DND-41 (cell line): ENCODE measurements at regions not wholly inside any gene's neighbourhood (a gene's known extent, or its start where the extent isn't known, plus 50 kb on each side); places are given as distances from the start of the nearest gene placed in this dataset.

Experiments used
- EZH2 ChIP-seq: IDR thresholded peaks from 3 replicates; pipeline ENCODE4 v1.6.1; 2012; ENCODE audit warnings: borderline replicate concordance, low read depth, mild to moderate bottlenecking, moderate library complexity, low read length, inconsistent platforms; ENCODE audit not compliant: severe bottlenecking
- TF ChIP-seq, protein P1 (sequence below): IDR thresholded peaks from 2 replicates; pipeline ENCODE4 v1.5.1; 2012; ENCODE audit warnings: borderline replicate concordance, low read length, moderate library complexity, mild to moderate bottlenecking; ENCODE audit not compliant: poor library complexity, severe bottlenecking; ENCODE audit errors: extremely low read depth

DNA sequence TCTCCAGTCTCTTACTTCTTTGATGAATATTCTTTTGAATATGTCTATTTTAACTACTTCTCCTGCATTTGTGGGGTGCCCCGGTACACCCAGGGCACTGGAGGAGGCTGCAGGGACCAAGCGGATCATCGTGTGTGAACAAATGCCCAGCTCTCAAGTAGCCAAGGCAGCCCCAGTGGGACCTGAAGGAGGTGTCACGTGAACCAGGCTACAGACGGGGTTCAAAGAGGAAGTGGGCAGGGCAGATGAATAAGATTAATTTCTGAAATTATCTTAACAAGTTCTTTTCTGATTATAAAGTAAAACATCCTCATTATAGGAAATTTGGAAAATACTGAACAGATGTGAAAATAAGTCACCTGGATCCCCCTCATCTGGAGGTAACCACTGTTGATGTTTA, 78.4 kb upstream of the DUSP5 start:
- TF ChIP-seq, protein P1, sequence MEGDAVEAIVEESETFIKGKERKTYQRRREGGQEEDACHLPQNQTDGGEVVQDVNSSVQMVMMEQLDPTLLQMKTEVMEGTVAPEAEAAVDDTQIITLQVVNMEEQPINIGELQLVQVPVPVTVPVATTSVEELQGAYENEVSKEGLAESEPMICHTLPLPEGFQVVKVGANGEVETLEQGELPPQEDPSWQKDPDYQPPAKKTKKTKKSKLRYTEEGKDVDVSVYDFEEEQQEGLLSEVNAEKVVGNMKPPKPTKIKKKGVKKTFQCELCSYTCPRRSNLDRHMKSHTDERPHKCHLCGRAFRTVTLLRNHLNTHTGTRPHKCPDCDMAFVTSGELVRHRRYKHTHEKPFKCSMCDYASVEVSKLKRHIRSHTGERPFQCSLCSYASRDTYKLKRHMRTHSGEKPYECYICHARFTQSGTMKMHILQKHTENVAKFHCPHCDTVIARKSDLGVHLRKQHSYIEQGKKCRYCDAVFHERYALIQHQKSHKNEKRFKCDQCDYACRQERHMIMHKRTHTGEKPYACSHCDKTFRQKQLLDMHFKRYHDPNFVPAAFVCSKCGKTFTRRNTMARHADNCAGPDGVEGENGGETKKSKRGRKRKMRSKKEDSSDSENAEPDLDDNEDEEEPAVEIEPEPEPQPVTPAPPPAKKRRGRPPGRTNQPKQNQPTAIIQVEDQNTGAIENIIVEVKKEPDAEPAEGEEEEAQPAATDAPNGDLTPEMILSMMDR = no peak
- TF ChIP-seq EZH2 = no peak
